ENCODE measurements at regions not wholly inside any gene's neighbourhood (a gene's known extent, or its start where the extent isn't known, plus 50 kb on each side); places are given as distances from the start of the nearest gene placed in this dataset.

- no peak overlapping the region for H3K4me3 Mint-ChIP-seq
- H3K36me3 Mint-ChIP-seq (ENCODE audit: low read depth), result peaks cover 42% of the 10 kb centered on the region
- no peak overlapping the region for H3K27ac Mint-ChIP-seq
- peaks cover 42% of the 10 kb centered on the region for H3K9me3 Mint-ChIP-seq
- no peak for DNase-seq
- H3K27me3 Mint-ChIP-seq (ENCODE audit: low read depth, poor library complexity), result no peaks in the 10 kb centered on the region
- TF ChIP-seq, protein P1, sequence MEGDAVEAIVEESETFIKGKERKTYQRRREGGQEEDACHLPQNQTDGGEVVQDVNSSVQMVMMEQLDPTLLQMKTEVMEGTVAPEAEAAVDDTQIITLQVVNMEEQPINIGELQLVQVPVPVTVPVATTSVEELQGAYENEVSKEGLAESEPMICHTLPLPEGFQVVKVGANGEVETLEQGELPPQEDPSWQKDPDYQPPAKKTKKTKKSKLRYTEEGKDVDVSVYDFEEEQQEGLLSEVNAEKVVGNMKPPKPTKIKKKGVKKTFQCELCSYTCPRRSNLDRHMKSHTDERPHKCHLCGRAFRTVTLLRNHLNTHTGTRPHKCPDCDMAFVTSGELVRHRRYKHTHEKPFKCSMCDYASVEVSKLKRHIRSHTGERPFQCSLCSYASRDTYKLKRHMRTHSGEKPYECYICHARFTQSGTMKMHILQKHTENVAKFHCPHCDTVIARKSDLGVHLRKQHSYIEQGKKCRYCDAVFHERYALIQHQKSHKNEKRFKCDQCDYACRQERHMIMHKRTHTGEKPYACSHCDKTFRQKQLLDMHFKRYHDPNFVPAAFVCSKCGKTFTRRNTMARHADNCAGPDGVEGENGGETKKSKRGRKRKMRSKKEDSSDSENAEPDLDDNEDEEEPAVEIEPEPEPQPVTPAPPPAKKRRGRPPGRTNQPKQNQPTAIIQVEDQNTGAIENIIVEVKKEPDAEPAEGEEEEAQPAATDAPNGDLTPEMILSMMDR (IDR thresholded peaks at IDR 0.05), result no peak
- H3K4me1 Mint-ChIP-seq, result peaks cover 5% of the 10 kb centered on the region
Measured at GRCh38 chr11:28524098-28524497, 415.9 kb downstream of the METTL15 start.

DNA sequence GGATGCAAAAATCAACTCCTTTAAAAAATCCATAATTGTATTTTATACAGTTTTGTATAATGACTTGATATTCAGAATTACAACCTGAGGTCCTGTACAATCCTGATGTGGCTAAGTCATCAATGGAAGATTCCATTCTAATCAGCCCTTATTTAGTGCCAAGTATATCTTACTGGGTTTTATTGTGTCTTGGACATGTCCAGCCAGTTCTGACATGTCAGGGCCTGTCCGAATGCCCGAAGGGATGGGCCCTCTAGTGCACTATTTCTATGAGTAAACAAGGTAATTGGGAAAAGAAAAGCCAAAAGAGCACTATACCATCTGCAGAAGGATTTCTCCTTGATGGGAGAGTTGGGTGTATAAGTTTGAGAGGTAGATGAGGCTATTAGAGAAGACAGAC is 412.9 kb downstream of the METTL15 start:
- no peak overlapping the region for H3K4me3 Mint-ChIP-seq
- H3K4me1 Mint-ChIP-seq, result no peaks in the 10 kb centered on the region
- DNase-seq, result no peak
- peaks cover 18% of the 10 kb centered on the region for H3K36me3 Mint-ChIP-seq (ENCODE audit: low read depth)
- peaks cover 21% of the 10 kb centered on the region for H3K9me3 Mint-ChIP-seq
- TF ChIP-seq, protein P1 (IDR thresholded peaks at IDR 0.05), result no peak
- H3K27ac Mint-ChIP-seq, result peak overlapping the region; percentile 82
- H3K27me3 Mint-ChIP-seq (ENCODE audit: low read depth, poor library complexity), result peaks cover 4% of the 10 kb centered on the region

GRCh38 chr11:28520291-28520690 is 412.1 kb downstream of the METTL15 start:
- Mint-ChIP-seq H3K36me3 (ENCODE audit: low read depth) (peaks cover 15% of the 10 kb centered on the region), H3K27ac (no peak overlapping the region), H3K27me3 (ENCODE audit: low read depth, poor library complexity) (peaks cover 4% of the 10 kb centered on the region), H3K9me3 (peaks cover 18% of the 10 kb centered on the region), H3K4me3 (no peak overlapping the region), H3K4me1 (no peaks in the 10 kb centered on the region)
- no peak for DNase-seq
- TF ChIP-seq, protein P1 (IDR thresholded peaks at IDR 0.05), result no peak

DNA sequence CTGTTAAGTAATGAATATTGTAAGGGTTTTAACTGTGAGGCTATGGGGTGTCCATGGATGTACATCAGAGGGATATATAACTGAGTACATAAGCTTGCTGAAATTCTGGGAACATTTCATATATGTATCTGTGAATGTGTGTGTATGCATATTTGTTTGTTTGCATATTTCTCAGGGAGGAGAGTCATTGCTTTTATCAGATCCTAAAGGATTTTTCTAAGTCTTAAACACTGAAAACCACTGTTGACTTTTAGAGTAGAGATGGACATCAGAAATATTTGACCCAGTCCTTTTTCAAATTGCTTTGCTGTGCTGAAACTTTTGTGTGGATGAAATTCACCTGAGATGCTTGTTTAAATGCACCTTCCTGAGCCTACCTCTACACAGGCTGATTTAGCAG is 410.6 kb downstream of the METTL15 start:
- no peaks in the 10 kb centered on the region for H3K4me1 Mint-ChIP-seq
- TF ChIP-seq, protein P1 (IDR thresholded peaks at IDR 0.05), result no peak
- DNase-seq, result no peak

GRCh38 chr11:28517621-28518020 is 409.4 kb downstream of the METTL15 start:
- Mint-ChIP-seq H3K4me3 (no peak overlapping the region), H3K27me3 (ENCODE audit: low read depth, poor library complexity) (peaks cover 4% of the 10 kb centered on the region), H3K27ac (peak overlapping the region; percentile 83), H3K4me1 (no peaks in the 10 kb centered on the region), H3K9me3 (peaks cover 20% of the 10 kb centered on the region), H3K36me3 (ENCODE audit: low read depth) (peaks cover 7% of the 10 kb centered on the region)
- TF ChIP-seq, protein P1 (IDR thresholded peaks at IDR 0.05), result no peak
- no peak for DNase-seq

More for the DNA sequence above, 410.6 kb downstream of the METTL15 start:
- peaks cover 4% of the 10 kb centered on the region for H3K36me3 Mint-ChIP-seq (ENCODE audit: low read depth)
- peaks cover 12% of the 10 kb centered on the region for H3K9me3 Mint-ChIP-seq
- no peak overlapping the region for H3K27ac Mint-ChIP-seq
- H3K27me3 Mint-ChIP-seq (ENCODE audit: low read depth, poor library complexity), result peaks cover 4% of the 10 kb centered on the region
- no peak overlapping the region for H3K4me3 Mint-ChIP-seq

DNA sequence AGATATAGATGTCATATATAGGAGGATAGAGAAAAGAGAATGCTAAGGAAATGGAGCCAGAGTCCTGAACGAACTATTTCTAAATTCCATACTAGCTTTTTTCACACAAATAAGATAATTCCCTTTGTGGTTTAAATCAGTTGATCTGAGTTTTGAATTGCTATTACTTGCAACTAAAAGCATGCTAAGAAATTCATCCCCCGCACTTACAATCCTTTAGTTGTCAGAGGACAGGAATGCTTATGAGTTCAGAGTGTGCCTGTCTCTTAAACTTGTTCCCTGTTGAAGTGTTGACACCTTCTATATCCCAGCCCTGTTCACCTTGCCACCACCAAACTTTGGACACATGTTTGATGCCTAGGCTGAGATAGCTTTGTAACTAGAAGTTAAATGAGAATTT is 406.2 kb downstream of the METTL15 start:
- no peak for DNase-seq
- H3K4me1 Mint-ChIP-seq, result no peaks in the 10 kb centered on the region
- H3K27me3 Mint-ChIP-seq (ENCODE audit: low read depth, poor library complexity), result peaks cover 4% of the 10 kb centered on the region
- peaks cover 15% of the 10 kb centered on the region for H3K36me3 Mint-ChIP-seq (ENCODE audit: low read depth)
- H3K4me3 Mint-ChIP-seq, result no peak overlapping the region
- H3K27ac Mint-ChIP-seq, result no peak overlapping the region
- TF ChIP-seq, protein P1 (IDR thresholded peaks at IDR 0.05), result no peak
- H3K9me3 Mint-ChIP-seq, result peaks cover 30% of the 10 kb centered on the region

All from nephron progenitor cell (in vitro differentiated cells).